ENCODE measurements at regions not wholly inside any gene's neighbourhood (a gene's known extent, or its start where the extent isn't known, plus 50 kb on each side); places are given as distances from the start of the nearest gene placed in this dataset.

GRCh38 chr2:128622371-128622770 is 303.7 kb upstream of the HS6ST1 start:
- FAIRE-seq: no peak

- FAIRE-seq: no peak
These were observed 304.4 kb upstream of the HS6ST1 start for GRCh38 chr2:128622955-128623620.

GRCh38 chr2:128623776-128624761 is 305.4 kb upstream of the HS6ST1 start:
- FAIRE-seq: no peak

GRCh38 chr2:128624956-128625355 is 306.3 kb upstream of the HS6ST1 start:
- no peak for FAIRE-seq

- FAIRE-seq: no peak
These were observed 306.8 kb upstream of the HS6ST1 start for GRCh38 chr2:128625421-128625820.

GRCh38 chr2:128625963-128626759 is 307.5 kb upstream of the HS6ST1 start:
- FAIRE-seq: no peak

- FAIRE-seq: no peak
These were observed 308.3 kb upstream of the HS6ST1 start for GRCh38 chr2:128626760-128627511.

GRCh38 chr2:128628206-128628605 is 309.5 kb upstream of the HS6ST1 start:
- FAIRE-seq: no peak

GRCh38 chr2:128628996-128629395 is 310.3 kb upstream of the HS6ST1 start:
- no peak for FAIRE-seq

- no peak for FAIRE-seq
These were observed 312.5 kb upstream of the HS6ST1 start for GRCh38 chr2:128630974-128631697.

- no peak for FAIRE-seq
These were observed 313.2 kb upstream of the HS6ST1 start for GRCh38 chr2:128631698-128632500.

GRCh38 chr2:128632501-128632800 is 313.8 kb upstream of the HS6ST1 start:
- no peak for FAIRE-seq

- FAIRE-seq: no peak
These were observed 314.8 kb upstream of the HS6ST1 start for GRCh38 chr2:128633501-128633900.

- FAIRE-seq: no peak
These were observed 316.8 kb upstream of the HS6ST1 start for GRCh38 chr2:128635361-128635900.

GRCh38 chr2:128636802-128637147 is 318.1 kb upstream of the HS6ST1 start:
- no peak for FAIRE-seq

GRCh38 chr2:128637481-128638155 is 318.9 kb upstream of the HS6ST1 start:
- FAIRE-seq: no peak

GRCh38 chr2:128638341-128639119 is 319.9 kb upstream of the HS6ST1 start:
- FAIRE-seq: no peak

- no peak for FAIRE-seq
These were observed 320.4 kb upstream of the HS6ST1 start for GRCh38 chr2:128639120-128639477.

GRCh38 chr2:128639693-128640092 is 321.0 kb upstream of the HS6ST1 start:
- no peak for FAIRE-seq
